ENCODE measurements at regions not wholly inside any gene's neighbourhood (a gene's known extent, or its start where the extent isn't known, plus 50 kb on each side); places are given as distances from the start of the nearest gene placed in this dataset.
"Not testable (repeated sequence)": the region's sequence is repeated elsewhere in the genome, so short reads cannot be mapped to it uniquely, and the experiment has no call there.

DNA sequence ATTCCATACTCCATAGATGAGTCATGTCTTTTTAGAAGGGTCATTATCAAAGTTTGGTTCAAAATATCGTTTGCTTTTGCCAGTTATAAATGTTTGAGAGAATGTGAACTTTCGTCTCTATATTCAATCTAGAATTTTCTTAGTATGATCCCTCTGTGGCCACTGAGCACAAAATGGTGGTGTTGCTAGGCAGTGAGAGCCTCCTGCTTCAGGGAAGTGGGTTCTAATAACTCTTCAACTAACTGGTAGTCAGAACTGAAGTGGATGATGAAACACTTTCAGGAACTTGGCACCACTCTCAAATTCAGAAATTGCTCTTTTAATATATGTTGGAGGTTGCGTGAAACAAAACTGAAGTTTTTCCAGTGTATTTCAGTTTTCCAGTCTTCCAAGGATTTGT, 125.0 kb upstream of the DOK5 start:
- no peaks in the 10 kb centered on the region for H3K4me1 ChIP-seq (ENCODE audit: insufficient read depth, low read length)
- no peak overlapping the region for H2AFZ ChIP-seq (ENCODE audit: low read depth, low read length)
- H3K4me2 ChIP-seq (ENCODE audit: insufficient read depth, low read length), result no peak overlapping the region
- DNase-seq (no peak), ATAC-seq (ENCODE audit: insufficient read depth, low read depth) (no peak)
- peaks cover 9% of the 10 kb centered on the region for H3K27me3 ChIP-seq (ENCODE audit: insufficient read depth, low read length, poor library complexity)
- H3K9me3 ChIP-seq (ENCODE audit: insufficient read depth, low read length, severe bottlenecking), result no peaks in the 10 kb centered on the region
- no peaks in the 10 kb centered on the region for H3K36me3 ChIP-seq (ENCODE audit: insufficient read depth, low read length)
- H3K27ac ChIP-seq (ENCODE audit: low read length), result no peak overlapping the region
- no peak overlapping the region for H3K9ac ChIP-seq (ENCODE audit: low read depth, low read length)
- no peak for TF ChIP-seq EZH2 (IDR thresholded peaks at IDR 0.05; ENCODE audit: borderline replicate concordance, low read depth, low read length, severe bottlenecking)
- TF ChIP-seq, protein P1, sequence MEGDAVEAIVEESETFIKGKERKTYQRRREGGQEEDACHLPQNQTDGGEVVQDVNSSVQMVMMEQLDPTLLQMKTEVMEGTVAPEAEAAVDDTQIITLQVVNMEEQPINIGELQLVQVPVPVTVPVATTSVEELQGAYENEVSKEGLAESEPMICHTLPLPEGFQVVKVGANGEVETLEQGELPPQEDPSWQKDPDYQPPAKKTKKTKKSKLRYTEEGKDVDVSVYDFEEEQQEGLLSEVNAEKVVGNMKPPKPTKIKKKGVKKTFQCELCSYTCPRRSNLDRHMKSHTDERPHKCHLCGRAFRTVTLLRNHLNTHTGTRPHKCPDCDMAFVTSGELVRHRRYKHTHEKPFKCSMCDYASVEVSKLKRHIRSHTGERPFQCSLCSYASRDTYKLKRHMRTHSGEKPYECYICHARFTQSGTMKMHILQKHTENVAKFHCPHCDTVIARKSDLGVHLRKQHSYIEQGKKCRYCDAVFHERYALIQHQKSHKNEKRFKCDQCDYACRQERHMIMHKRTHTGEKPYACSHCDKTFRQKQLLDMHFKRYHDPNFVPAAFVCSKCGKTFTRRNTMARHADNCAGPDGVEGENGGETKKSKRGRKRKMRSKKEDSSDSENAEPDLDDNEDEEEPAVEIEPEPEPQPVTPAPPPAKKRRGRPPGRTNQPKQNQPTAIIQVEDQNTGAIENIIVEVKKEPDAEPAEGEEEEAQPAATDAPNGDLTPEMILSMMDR (IDR thresholded peaks at IDR 0.05; ENCODE audit: borderline replicate concordance, extremely low read depth, low read length, poor library complexity, severe bottlenecking), result no peak
- no peaks in the 10 kb centered on the region for H3K79me2 ChIP-seq (ENCODE audit: insufficient read depth, low read length)
- no peak overlapping the region for H3K4me3 ChIP-seq (ENCODE audit: low read depth in 1 of 2, low read length in 2 of 2)
- H4K20me1 ChIP-seq (ENCODE audit: insufficient read depth, low read length), result no peaks in the 10 kb centered on the region

DNA sequence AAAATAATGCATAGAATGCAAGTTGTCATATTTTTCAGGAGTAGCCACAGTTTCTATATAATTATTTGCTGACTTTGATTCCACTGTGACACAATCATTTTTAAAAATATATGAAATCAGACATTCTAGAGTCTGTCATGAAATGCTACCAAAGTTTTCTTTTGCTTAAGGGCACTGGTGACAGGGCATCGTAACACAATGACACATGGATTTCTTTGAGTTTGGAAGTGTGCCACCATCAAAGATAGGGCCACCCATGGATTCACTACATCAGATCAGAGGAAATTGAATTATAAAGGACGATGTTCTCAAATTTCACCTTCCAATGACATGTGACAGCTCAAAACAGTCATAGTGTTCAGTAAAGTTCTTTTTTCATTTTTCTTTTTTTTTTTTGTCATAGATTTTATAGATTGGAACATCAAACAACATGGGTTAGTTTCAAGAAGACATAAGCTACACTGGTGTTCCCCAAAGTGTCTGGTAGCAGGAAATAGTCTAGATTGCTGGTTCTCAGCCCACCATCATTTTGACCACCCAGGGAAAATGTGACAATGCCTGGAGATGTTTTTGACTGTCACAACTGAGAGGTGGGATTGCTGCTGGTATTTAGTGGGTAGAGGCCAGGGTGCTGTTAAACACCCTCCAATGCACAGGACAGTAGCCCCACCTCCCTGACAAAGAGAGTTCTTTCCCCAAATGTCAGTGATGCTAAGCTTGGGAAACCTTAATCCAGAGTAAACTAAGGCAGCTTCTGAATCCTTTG, 123.8 kb upstream of the DOK5 start:
- Histone ChIP-seq H3K27me3 (ENCODE audit: insufficient read depth, low read length, poor library complexity) (peaks cover 12% of the 10 kb centered on the region), H3K36me3 (ENCODE audit: insufficient read depth, low read length) (no peaks in the 10 kb centered on the region), H2AFZ (ENCODE audit: low read depth, low read length) (0 out of 2 replicates have a peak overlapping the region, but pooled peaks have one; percentile 22), H3K4me3 (ENCODE audit: low read depth in 1 of 2, low read length in 2 of 2) (no peak overlapping the region), H4K20me1 (ENCODE audit: insufficient read depth, low read length) (no peaks in the 10 kb centered on the region), H3K27ac (ENCODE audit: low read length) (no peak overlapping the region), H3K4me1 (ENCODE audit: insufficient read depth, low read length) (no peaks in the 10 kb centered on the region), H3K4me2 (ENCODE audit: insufficient read depth, low read length) (no peak overlapping the region), H3K9me3 (ENCODE audit: insufficient read depth, low read length, severe bottlenecking) (no peaks in the 10 kb centered on the region), H3K79me2 (ENCODE audit: insufficient read depth, low read length) (no peaks in the 10 kb centered on the region), H3K9ac (ENCODE audit: low read depth, low read length) (no peak overlapping the region)
- no peak for ATAC-seq (ENCODE audit: insufficient read depth, low read depth)
- DNase-seq, result no peak
- TF ChIP-seq, protein P1 (IDR thresholded peaks at IDR 0.05; ENCODE audit: borderline replicate concordance, extremely low read depth, low read length, poor library complexity, severe bottlenecking), result no peak
- no peak for TF ChIP-seq EZH2 (IDR thresholded peaks at IDR 0.05; ENCODE audit: borderline replicate concordance, low read depth, low read length, severe bottlenecking)

DNA sequence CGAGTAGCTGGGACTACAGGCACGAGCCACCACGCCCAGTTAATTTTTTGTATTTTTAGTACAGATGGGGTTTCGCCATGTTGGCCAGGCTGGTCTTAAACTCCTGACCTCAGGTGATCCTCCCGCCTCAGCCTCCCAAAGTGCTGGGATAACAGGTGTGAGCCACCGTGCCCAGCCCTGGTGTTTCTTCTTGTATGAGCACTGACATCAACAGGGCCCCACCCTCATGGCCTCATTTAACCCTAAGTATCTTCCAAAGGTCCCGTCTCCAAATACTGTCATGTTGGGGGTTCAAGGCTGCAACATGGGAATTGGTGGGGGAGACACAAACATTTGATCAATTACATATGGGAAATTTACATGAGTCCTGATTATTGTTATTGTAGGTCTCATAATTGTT, 122.9 kb upstream of the DOK5 start:
- H3K36me3 ChIP-seq (ENCODE audit: insufficient read depth, low read length); H3K4me3 ChIP-seq (ENCODE audit: low read depth in 1 of 2, low read length in 2 of 2); H4K20me1 ChIP-seq (ENCODE audit: insufficient read depth, low read length); H3K27ac ChIP-seq (ENCODE audit: low read length); H3K9me3 ChIP-seq (ENCODE audit: insufficient read depth, low read length, severe bottlenecking); H3K79me2 ChIP-seq (ENCODE audit: insufficient read depth, low read length); H3K4me2 ChIP-seq (ENCODE audit: insufficient read depth, low read length); H3K9ac ChIP-seq (ENCODE audit: low read depth, low read length); DNase-seq; ATAC-seq (ENCODE audit: insufficient read depth, low read depth); H3K4me1 ChIP-seq (ENCODE audit: insufficient read depth, low read length); H2AFZ ChIP-seq (ENCODE audit: low read depth, low read length): not testable (repeated sequence)
- H3K27me3 ChIP-seq (ENCODE audit: insufficient read depth, low read length, poor library complexity), result peaks cover 14% of the 10 kb centered on the region

DNA sequence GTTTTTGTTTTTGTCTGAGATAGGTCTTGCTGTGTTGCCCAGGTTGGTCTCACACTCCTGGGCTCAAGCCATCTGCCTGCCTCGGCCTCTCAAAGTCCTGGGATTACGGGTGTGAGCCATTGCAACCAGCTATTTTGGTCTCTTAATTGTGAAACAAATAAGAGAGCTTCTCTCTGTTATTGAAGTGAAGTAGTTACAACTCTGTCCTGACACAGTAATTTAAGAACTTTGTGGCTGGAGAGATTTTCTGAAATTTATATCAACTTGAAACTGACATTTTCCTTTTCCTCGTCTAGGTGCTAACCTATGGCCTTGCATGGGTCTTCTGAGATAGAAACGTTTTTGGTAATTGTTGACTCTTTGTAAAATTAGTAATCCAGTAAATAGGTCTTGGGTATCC, 122.1 kb upstream of the DOK5 start:
- TF ChIP-seq, protein P1 (IDR thresholded peaks at IDR 0.05; ENCODE audit: borderline replicate concordance, extremely low read depth, low read length, poor library complexity, severe bottlenecking), result no peak
- no peak for TF ChIP-seq EZH2 (IDR thresholded peaks at IDR 0.05; ENCODE audit: borderline replicate concordance, low read depth, low read length, severe bottlenecking)
- H3K9me3 ChIP-seq (ENCODE audit: insufficient read depth, low read length, severe bottlenecking), result no peaks in the 10 kb centered on the region
- no peak overlapping the region for H3K9ac ChIP-seq (ENCODE audit: low read depth, low read length)
- H3K79me2 ChIP-seq (ENCODE audit: insufficient read depth, low read length), result no peaks in the 10 kb centered on the region
- no peaks in the 10 kb centered on the region for H3K4me1 ChIP-seq (ENCODE audit: insufficient read depth, low read length)
- ATAC-seq (ENCODE audit: insufficient read depth, low read depth) (no peak), DNase-seq (no peak)
- peaks cover 20% of the 10 kb centered on the region for H3K27me3 ChIP-seq (ENCODE audit: insufficient read depth, low read length, poor library complexity)
- H3K36me3 ChIP-seq (ENCODE audit: insufficient read depth, low read length), result no peaks in the 10 kb centered on the region
- no peak overlapping the region for H3K27ac ChIP-seq (ENCODE audit: low read length)
- no peak overlapping the region for H2AFZ ChIP-seq (ENCODE audit: low read depth, low read length)
- no peaks in the 10 kb centered on the region for H4K20me1 ChIP-seq (ENCODE audit: insufficient read depth, low read length)
- H3K4me2 ChIP-seq (ENCODE audit: insufficient read depth, low read length), result no peak overlapping the region
- no peak overlapping the region for H3K4me3 ChIP-seq (ENCODE audit: low read depth in 1 of 2, low read length in 2 of 2)

All from DND-41 (cell line).